Neural progenitor cell (in vitro differentiated cells): ENCODE measurements at regions not wholly inside any gene's neighbourhood (a gene's known extent, or its start where the extent isn't known, plus 50 kb on each side); places are given as distances from the start of the nearest gene placed in this dataset.

Source experiments
- EZH2 ChIP-seq: fragments of 200-600 bp; sonication (generic); IDR thresholded peaks from 2 replicates; pipeline ENCODE4 v1.6.1; 2017; ENCODE audit warnings: antibody characterized with exemption, mild to moderate bottlenecking, moderate library complexity
- TF ChIP-seq, protein P1 (sequence below): fragments of 200-600 bp; sonication (generic); IDR thresholded peaks from 2 replicates; pipeline ENCODE4 v1.5.1; 2017; ENCODE audit warnings: antibody characterized with exemption, mild to moderate bottlenecking

DNA sequence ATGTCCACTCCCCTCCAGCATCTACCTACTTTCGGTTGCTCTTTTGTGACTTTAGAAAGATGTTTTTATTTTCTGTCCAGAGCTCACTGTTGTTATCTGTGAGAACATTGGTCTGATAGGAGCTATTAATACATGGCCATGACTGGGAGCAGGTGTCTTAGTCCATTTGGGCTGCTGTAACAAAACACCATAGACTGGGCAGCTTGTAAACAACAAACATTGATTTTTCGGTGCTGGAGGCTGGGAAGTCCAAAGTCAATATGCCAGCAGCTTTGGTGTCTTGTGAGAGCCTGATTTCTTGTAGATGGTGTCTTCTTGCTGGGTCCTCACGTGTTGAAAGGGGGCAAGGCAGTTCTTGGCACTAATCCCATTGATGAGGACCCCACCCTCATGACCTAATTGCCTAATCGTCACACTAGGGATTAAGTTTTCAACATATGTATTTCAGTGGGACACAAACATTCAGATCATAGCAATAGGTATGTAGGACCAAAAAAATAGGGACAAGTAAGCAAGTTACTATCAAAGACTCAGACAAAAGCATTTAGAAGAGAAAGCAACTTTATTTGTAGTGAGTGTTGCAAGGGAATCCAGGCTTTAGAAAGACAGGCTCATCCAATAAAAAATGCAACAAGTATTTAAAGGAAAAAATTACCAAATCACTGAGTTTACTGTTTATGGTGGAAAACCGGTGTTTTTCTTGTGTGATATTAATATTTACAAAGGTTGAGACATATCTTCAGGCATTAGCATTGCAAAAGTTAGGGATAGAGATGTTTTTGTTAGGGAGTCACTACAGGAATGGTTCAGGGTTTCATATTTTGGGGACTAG, 55.2 kb upstream of the WDR26 start:
- no peak for TF ChIP-seq EZH2
- TF ChIP-seq, protein P1, sequence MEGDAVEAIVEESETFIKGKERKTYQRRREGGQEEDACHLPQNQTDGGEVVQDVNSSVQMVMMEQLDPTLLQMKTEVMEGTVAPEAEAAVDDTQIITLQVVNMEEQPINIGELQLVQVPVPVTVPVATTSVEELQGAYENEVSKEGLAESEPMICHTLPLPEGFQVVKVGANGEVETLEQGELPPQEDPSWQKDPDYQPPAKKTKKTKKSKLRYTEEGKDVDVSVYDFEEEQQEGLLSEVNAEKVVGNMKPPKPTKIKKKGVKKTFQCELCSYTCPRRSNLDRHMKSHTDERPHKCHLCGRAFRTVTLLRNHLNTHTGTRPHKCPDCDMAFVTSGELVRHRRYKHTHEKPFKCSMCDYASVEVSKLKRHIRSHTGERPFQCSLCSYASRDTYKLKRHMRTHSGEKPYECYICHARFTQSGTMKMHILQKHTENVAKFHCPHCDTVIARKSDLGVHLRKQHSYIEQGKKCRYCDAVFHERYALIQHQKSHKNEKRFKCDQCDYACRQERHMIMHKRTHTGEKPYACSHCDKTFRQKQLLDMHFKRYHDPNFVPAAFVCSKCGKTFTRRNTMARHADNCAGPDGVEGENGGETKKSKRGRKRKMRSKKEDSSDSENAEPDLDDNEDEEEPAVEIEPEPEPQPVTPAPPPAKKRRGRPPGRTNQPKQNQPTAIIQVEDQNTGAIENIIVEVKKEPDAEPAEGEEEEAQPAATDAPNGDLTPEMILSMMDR, result no peak
